ENCODE measurements at regions not wholly inside any gene's neighbourhood (a gene's known extent, or its start where the extent isn't known, plus 50 kb on each side); places are given as distances from the start of the nearest gene placed in this dataset.

DNA sequence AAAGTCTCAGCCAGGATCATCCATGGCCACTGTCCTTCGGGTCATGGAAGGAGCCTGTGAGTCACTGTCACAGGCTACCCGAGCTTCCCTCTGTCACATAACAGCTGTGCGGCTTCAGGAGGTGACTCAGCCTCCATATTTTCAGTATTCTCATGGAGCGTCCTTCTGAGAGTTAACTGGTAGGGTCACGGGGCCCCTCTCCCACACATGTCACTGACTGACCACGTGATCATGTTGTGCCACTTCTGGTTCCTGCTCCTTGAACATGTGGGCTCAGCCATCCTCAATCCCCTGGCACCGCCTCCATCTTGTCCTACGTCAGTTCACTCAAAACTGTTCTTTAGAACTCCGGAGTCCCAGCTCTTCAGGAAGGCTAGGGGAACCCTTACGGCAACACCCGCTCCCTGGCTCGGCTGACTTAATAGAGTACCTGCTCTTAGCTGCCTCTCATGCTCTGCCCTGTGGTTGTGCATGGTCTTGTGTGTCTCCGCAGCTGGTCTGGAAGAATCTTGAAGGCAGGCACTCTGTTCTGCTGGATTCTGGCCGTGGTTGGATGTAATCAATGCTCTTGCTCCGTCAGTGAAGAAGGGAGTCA, 182.8 kb downstream of the ICE1 start:
- TF ChIP-seq, protein P1, sequence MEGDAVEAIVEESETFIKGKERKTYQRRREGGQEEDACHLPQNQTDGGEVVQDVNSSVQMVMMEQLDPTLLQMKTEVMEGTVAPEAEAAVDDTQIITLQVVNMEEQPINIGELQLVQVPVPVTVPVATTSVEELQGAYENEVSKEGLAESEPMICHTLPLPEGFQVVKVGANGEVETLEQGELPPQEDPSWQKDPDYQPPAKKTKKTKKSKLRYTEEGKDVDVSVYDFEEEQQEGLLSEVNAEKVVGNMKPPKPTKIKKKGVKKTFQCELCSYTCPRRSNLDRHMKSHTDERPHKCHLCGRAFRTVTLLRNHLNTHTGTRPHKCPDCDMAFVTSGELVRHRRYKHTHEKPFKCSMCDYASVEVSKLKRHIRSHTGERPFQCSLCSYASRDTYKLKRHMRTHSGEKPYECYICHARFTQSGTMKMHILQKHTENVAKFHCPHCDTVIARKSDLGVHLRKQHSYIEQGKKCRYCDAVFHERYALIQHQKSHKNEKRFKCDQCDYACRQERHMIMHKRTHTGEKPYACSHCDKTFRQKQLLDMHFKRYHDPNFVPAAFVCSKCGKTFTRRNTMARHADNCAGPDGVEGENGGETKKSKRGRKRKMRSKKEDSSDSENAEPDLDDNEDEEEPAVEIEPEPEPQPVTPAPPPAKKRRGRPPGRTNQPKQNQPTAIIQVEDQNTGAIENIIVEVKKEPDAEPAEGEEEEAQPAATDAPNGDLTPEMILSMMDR (IDR thresholded peaks at IDR 0.05): no peak
- TF ChIP-seq POLR2A (IDR thresholded peaks at IDR 0.05): no peak

All from heart left ventricle (tissue), 13 donors.